GM21390 (cell line): ENCODE measurements at regions not wholly inside any gene's neighbourhood (a gene's known extent, or its start where the extent isn't known, plus 50 kb on each side); places are given as distances from the start of the nearest gene placed in this dataset.

Experiments
- ATAC-seq: cut with Tn5 transposase; IDR thresholded peaks from one replicate; pipeline ENCODE4 v1.9.1; 2021; ENCODE audit not compliant: unreplicated experiment

DNA sequence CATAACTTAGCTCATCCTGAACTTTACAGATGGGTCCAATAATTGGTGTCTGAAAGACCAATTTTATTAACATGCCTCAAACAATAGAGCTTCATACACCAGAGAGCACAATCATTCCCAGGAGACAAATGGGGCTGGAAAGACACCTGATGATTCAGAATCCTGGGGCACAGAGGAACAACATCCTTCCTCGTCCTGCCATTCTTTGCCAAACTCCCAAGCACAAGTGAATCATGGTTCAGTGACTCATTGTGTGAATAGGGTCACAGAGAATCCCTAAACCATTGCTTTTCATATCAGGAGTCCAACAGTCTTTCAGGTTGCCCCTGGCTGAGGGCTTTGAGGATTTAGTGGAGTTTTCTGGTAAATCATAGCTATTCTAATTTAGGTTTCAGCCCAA, 266.4 kb upstream of the BMP2 start:
- no peak for ATAC-seq

DNA sequence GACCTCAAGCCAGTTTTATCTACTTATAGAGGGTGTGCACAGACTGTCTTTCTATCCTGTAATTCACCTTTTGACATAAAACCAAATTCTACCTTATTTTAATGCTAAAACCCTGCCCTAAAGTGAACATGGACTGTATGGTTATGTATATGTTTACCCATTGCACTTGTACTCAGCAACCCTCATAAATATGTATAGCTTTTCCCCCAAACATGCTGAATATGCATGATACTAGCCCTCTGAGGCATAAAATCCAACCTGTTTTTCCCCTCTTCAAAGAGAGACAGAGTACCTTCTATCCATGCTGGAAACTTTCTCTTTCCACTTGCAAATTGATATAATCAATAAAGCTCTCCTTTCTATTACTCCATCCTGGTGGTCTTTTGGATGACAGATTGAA, 267.9 kb upstream of the BMP2 start:
- no peak for ATAC-seq

DNA sequence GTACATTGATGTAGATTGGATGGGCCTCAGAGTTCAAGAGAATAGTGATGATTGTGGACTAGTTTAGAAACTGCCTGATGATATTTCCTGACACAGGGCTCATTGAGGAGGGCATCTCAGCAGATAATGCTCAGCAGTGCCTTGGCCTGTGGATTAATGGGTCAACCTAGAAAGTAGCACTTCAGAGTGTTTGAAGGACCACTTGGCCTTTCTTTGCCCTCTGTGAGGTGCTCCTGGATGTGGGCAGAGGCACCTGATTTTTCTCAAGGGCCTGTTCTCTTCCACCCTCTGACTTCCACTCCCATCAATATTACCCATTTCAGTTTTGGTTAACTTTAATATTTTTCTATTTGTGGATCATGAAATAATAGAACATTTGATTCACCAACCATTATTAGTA, 270.6 kb upstream of the BMP2 start:
- no peak for ATAC-seq

DNA sequence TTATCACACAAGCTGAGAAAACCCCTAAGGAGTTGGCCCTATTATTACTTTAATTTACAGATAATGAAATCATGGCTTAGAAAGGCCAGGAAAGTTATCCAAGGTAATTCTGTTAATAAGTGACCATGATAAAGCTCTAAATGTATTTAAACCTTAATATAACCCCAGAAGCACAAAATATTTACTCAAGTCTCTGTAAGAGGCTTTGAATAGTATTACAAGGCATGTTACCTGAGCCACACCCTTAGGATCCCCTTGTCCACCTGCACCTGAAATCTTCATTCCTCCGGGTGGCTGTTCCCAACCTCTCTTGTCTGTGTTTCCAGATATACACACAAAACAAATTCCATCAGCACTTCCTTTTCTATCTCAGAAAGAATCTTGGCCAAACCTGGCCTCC, 271.6 kb upstream of the BMP2 start:
- no peak for ATAC-seq

DNA sequence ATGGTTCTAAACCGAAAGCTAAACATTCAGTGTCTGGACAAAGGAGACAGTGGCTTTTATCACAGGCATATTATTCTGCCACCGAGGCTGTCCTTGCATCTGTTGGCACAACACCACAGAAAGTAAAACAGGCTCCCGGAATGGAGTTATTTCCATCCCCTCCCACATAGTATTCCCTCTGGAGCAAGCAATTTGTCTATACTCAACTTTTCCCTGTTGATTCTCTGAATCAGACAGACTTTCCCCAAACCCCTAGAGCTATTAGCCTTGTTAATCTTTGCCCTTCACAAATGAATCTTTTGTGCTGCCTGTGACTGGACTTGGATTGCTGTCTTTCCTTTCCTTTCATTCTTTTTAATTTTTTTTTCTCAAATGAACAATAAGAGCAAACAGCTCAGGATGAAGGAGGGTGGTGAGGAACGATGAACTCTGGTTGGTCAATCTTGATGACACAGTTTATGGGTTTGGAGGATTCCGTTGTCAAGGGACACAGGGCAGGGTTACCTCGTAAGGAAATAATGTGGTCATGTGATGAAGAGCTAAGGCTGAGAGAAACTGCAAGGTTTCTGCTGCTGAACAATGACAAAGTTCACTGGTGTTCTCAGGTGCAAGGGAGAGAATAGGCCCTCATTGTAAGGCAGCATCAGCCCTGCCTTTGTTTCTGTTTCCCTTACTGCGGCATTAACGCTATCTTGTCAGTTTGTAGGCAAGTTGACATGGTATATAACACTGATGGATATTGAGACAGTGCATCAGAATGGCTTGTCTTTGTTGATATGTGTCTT, 275.0 kb upstream of the BMP2 start:
- no peak for ATAC-seq

DNA sequence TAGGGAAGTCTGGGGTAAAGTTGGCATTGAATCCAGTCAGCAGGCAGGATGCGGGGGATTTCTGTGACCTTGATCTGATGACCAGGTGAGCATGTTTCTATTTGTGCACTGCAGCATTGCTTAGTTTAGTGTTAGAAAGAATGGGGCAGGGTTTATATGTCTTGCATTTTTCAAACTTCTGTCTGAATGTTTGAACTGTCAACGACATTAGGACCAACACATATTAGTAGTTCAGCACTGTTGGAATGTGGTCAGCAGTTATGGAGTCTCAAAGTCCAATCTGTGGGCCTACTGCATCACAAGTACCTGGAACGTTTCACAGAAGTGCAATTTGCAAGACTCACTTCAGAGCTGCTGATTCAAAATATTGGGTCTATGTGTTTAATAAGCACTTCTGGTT, 276.6 kb upstream of the BMP2 start:
- ATAC-seq = no peak

DNA sequence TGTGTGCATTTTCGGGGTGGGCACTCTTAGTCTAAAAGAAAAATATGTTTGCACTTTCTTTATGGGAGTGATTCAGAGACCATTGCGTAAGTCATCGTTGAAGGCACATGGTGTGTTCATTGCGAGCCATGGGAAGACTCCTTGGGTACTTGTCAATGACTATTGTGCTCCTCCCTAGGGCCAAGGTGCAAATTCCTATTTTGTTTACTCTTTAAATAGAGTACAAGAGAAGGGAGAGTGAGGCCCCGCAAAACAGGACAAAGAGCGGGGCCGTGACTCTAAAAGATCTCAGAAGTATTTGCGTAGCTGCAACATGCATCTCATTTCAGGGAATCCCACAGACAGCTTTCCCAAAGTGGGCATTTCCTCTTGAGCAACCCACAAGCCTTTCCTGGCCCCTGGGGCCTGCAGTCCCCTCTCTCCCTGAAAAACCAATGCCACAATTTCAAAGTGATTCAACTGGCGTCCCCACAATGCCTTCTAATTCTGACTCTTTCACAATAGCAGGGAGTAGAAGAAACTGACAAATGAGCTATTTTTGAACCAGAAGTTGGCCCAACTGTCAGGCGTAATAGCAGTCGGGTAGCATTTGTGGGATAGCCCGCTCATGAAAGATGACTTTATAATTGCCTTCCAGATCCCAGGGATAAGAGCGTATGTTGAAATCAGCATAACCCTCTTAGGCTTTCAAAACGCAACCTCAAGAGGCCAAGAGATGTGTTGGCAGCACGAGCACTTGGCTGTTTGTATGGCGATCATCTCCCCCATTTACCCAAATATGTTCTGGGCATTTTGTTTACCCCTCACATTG, 277.9 kb upstream of the BMP2 start:
- no peak for ATAC-seq

DNA sequence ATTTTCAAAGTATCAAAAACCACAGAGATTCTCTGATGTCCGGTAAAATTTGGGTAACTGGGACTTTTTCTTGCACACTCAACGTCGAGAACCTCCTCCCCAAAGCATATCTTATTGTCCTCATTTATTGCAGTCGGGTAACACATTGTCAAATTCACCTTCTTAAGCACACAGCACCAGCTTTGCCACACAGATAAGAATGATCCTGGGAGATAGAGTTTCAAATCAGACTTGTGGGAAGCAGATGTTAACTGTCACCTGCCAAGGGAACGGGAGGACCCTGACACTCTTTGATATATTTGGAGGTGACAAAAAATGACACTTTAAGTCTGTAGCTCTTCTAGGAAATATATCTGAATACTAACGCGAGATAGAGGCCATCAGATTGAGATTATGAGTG, 282.1 kb upstream of the BMP2 start:
- ATAC-seq = no peak

DNA sequence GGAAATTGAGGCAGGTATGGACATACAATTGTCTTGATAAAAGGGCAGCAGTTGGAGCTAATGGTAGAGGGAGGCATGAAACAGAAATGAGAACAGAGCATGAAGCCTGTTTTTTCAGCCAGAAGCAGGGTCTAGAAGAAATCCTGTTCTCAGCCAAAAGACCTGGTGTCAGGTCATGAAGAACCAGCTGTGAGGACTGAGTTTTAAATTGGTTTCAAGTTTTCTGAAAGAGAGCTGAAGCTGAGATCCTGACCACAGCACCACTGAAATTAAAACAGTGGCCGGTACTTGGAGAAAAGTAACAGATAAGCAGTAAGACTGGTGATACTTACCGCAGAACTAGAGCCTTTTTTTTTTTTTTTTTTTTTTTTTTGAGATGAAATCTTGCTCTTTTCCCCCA, 283.8 kb upstream of the BMP2 start:
- no peak for ATAC-seq

DNA sequence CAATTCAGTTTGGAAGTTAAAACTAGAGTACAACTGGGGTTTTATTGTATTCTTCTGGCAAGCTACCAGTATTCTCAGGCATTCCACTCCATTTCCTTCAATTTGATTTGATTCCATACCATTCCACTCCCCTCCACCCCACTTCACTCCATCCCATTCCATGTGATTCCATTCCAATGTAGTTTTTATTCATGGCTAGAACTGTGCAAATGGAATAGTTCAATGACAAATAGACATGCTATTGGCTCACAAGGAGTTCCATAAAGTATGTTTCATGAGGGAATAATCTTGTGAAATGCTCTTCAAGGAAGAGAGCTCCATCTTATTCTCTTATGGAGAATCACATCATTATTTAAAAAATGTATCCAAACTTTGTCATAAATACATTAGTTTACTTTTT, 285.0 kb upstream of the BMP2 start:
- no peak for ATAC-seq

DNA sequence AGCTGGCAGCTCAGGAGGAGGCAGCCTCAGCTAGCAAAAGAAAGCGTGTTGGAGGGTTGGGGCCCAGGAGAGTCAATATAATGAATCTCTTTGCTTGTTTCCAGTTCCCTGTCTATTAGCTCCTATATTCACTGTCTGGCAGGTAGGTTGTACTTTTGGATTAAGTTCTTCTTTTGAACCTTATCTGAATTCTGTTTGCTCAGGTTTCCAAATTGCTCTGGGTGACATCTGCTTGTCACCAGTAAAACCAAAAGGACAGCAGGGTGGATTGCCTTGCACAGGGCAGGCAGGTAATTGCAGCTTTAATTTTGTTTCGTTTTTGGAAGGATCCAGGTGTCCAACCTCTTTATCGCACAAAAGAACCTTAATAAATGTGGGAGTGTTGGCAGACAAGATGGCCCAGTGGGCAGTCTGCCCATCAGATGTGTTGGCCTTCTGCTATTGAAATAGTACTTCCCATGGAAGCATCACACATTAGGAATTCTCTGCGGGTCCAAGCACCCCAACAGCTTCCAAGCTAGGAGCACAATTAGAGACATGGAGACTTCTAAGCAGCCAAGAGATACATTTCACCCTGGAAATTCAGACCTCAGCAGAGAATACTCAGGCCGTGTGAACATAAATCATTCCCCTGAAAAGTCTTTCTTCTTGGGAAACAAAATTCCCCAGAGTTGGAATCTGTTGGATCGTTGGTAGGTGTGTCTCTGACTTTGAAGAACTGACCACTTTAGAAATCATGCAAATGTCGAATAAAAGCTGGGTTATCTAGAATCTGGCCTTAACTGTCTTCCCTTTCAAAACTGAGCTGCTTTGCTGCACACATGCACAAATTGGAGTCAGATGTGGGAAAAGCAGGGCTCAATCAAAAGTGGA, 286.9 kb upstream of the BMP2 start:
- ATAC-seq = no peak

DNA sequence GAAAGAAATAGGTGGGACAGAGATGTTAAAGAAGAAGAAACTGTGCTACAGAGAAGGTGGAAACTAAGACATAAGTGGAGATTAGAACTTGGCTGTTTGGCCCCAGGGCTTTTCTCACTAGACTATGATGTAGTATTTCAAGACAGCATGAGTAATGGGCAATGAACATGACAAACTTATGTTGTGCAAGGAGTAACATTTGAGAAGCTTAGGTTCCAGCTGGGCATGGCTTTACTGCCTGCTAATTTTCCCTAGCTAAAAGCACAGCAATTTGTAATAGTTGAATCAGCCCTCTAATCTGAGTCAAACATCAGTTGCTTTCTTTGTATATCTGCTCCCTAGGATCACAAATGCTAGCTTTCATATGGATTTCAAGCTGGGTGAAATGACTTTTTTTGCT, 294.3 kb upstream of the BMP2 start:
- ATAC-seq = no peak

DNA sequence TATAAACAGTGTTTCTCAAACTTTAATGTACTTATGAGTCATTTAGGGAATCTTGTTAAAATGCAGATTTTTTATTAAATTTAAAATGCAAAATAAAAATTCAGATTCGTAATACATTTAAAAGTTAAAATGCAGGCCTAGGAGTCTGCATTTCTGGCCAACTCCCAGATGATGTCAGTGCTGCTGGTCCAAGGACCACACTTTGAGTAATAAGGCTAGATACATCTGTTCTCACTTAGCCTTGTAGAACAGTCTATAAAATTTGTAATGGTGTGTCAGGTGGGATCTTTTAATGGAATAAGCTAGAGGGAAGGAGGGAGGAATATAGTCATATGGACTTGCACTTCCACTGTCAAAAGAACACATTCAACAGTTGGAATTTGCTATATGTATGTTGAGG, 295.6 kb upstream of the BMP2 start:
- ATAC-seq = no peak

DNA sequence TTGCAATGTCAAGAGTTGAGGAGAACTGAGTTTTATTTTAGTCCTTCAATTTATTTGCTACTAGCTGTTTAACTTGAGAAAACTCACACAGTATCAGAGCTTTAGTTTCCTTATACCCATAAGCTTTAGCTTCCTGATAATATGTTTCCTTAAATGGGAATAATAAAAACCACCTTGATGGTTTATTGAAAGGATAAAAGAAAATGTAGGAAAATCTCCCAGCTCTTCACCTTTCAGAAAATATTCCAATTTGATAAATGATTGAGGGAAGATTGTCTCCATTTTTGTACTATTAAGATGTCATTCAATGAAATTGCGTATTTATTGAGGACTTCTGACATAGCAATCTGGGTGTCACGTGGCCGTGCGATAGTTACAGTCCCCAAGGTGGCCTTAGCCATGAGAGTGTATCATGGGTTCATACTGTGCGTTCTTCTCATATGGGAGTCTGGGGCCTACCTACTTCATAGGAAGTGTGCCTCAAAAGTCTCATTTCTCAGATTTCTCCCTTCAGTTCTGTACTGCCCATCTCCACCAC, 296.3 kb upstream of the BMP2 start:
- no peak for ATAC-seq

DNA sequence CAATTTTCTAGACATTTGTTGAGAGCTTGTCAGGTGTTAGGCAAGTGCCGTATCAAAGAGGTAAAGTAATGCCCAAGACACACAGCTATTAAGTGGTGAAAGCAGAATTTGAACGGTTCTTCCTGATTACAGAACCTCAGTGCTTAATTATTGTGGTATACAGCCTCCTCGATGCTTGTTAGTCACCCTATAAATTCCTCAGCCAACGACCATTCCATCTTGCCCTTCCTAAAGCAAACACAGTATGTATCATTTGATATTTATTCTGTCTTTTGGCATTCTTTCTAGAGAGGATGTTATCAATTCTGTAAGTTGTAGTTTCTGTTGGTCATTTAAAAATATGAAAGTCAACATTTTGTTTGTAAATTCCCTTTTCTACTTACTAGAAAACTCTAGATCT, 297.8 kb upstream of the BMP2 start:
- ATAC-seq = no peak

DNA sequence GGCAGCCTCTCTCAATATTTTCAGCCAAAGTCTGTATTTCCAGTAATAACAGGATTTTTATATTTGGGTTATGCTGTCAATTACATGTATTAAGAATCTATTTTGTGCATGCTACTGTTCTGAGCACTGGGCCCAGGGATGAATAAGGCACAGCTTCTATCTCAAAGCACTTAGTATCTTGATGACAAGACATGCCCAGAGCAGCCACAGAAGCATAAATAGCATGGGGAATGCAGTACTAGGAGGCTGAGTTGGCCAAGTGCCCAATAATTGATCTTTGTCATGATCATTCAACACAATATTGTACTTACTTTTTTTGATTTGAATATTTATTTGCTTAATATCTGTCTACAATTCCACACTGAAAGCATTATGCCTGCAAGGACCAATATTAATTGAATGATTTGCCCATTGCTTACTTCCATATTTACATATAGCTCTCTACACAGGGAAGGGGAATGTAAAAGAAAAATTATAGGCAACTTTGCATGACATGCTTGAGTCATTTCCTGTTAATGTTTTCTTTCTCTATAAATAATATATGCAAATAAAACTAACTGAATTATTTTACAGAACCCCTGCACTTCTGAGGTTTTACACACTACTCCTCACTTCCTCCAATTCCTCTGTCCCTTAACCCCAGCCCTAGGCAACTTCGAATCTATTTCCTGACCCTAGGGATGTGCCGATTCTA, 298.9 kb upstream of the BMP2 start:
- no peak for ATAC-seq

DNA sequence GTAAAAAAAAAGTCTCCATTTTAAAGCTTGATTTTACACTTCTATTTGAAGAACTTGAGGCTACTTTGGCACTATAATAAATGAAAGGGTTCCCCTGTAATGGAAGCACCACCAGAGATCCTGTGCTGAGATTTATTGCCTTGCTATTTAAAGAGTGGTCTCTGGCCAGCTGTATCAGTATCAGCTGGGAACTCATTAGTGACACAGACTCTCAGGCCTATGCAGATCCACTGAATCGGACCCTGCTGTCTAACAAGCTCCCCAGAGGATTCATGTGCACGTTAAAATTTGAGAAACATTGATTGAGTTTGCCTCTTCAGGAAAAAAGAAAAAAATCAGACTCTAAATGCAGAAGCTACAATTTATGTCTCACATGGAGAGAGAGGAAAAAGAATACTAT, 299.9 kb upstream of the BMP2 start:
- no peak for ATAC-seq

DNA sequence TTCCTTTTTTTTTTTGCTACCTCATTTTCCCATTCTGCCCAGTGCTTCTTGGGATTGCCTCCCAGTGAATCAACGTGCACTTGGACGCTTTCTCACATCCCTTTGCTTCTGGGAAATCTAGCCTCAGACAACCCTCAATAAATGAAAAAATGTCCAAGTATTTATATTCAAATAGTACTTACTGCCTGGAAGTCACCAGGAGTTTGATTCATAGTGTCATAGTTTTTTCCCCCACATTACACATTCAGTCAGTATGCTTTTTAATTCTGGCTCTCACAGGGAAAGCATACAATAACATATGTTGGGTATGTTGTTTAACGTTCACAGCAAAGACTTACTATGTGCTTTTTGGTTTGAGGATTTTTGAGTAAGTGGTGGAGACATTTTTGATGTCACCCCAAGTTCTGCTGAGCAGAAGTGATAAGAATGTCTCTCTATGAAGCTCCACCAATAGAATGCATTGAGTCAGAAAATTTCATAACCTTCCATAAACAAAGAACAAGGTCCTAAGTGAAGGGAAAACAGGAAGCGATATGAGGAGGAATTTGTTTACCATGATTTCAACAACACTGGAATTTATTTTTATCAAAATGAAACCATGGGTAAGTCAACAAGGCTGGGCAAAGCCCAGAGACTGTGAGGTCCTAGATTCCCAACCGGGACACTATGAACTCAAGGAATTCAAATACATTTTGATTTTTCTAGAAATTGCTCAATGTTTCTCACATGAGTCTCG, 301.2 kb upstream of the BMP2 start:
- ATAC-seq = no peak

DNA sequence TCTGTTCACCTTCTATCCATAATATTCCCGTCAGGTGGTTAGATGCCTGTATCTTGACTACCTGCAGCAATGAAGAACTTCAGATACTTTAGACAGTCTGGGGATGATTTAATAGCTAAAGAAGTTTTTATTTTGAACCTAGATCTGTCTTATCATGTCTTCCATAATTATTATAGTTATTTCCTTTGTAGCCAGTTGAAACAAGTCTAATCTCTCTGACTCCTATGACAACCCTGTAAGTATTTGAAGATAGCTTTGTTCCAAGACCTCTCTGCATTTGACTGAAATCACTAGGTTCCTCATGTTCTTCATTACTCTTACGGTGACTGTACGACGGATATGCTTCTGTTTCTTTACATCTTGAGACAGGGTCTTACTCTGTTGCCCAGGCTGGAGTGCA, 316.6 kb upstream of the BMP2 start:
- no peak for ATAC-seq

DNA sequence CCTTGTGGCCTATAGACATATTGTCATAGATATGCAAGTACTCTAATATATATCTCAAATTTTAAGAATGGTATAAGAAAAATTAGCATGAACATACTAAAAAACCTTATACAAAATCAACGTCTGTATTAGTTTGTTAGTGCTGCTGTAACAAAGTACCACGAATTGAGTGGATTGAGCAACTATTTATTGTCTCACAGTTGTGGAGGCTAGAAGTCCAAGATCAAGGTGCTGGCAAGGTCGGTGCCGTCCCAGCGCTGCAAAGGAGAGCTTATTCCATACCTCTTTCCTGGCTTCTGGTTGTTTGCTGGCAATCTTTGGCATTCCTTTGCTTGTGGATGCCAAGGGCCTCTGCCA, 317.6 kb upstream of the FERMT1 start:
- ATAC-seq = no peak
